GM12878 (cell line): ENCODE measurements at regions not wholly inside any gene's neighbourhood (a gene's known extent, or its start where the extent isn't known, plus 50 kb on each side); places are given as distances from the start of the nearest gene placed in this dataset.

Experiments
- ATAC-seq: fragments of 200-7000 bp; cut with Tn5 transposase; 3 replicates; pipeline ENCODE4 v1.9.1; 2020; ENCODE audit warnings: mild to moderate bottlenecking, moderate library complexity
- BruUV-seq: library from RNA; stranded (reverse); fragments of 400-500 nt; replicated peaks from 2 replicates; lab custom pipeline; 2021; lab: Mats Ljungman, UMichigan
- CTCF ChIA-PET: fragments of 300-600 bp; sonication (Branson Sonifier 250); formaldehyde crosslinking; extraction: SDS; loops from one replicate; lab custom pipeline; 2021; ENCODE audit warnings: inconsistent platforms; lab: Yijun Ruan, JAX
- POLR2A ChIA-PET: fragments of 350-600 bp; formaldehyde crosslinking; extraction: SDS; loops from one replicate; lab custom pipeline; 2021; ENCODE audit warnings: inconsistent platforms; lab: Charles Lee
- RAD21 ChIA-PET: fragments of 300-600 bp; sonication (Branson Sonifier 250); formaldehyde crosslinking; loops from one replicate; lab custom pipeline; 2023; ENCODE audit warnings: antibody characterized with exemption; ENCODE audit not compliant: unreplicated experiment; lab: Charles Lee
- SMC1A ChIA-PET: fragments of 300-600 bp; sonication (Branson Sonifier 250); formaldehyde crosslinking; loops from one replicate; lab custom pipeline; 2023; ENCODE audit not compliant: unreplicated experiment, uncharacterized antibody; lab: Charles Lee
- DNase-seq: peaks from one replicate; pipeline ENCODE4 v3.0.0-alpha.2; 2011; ENCODE audit warnings: low read depth, low spot score
- FAIRE-seq: peaks from 3 replicates; lab custom pipeline; 2011; peaks lifted over from hg19 to GRCh38; lab: Jason Lieb, UNC
- H2AFZ ChIP-seq: 2 replicates; pipeline ENCODE4 v1.6.0; 2011; ENCODE audit warnings: low read depth, low read length, control low read depth; ENCODE audit not compliant: control insufficient read depth
- H3K27ac ChIP-seq: 2 replicates; pipeline ENCODE4 v1.5.1; 2011; ENCODE audit warnings: control low read depth; ENCODE audit not compliant: control insufficient read depth, insufficient read depth
- H3K27me3 ChIP-seq, 2 experiments: replicated peaks in 1 of 2; 2 replicates each; pipeline versions ENCODE4 v1.6.0 to v1.6.1; 2011; ENCODE audit warnings: low read length in 1 of 2; ENCODE audit not compliant: control insufficient read depth in 2 of 2, insufficient read depth in 2 of 2
- H3K36me3 ChIP-seq, 2 experiments: 2 replicates each; pipeline ENCODE4 v1.5.1; 2011; ENCODE audit warnings: low read length in 1 of 2; ENCODE audit not compliant: control insufficient read depth in 2 of 2, insufficient read depth in 2 of 2
- H3K4me1 ChIP-seq: 2 replicates; pipeline ENCODE4 v1.6.1; 2011; ENCODE audit warnings: mild to moderate bottlenecking, low read length, moderate library complexity, mixed read lengths; ENCODE audit not compliant: control insufficient read depth, insufficient read depth
- H3K4me2 ChIP-seq: 2 replicates; pipeline ENCODE4 v1.6.0; 2011; ENCODE audit warnings: control low read depth; ENCODE audit not compliant: control insufficient read depth, insufficient read depth
- H3K4me3 ChIP-seq: fragments of 200-600 bp; sonication (generic); 2 replicates; pipeline ENCODE4 v1.5.1; 2016
- H3K79me2 ChIP-seq: 2 replicates; pipeline ENCODE4 v1.6.0; 2011; ENCODE audit warnings: low read length; ENCODE audit not compliant: control insufficient read depth, insufficient read depth
- H3K9ac ChIP-seq: 2 replicates; pipeline ENCODE4 v1.8.0; 2011; ENCODE audit warnings: low read length, control low read depth, mixed read lengths; ENCODE audit not compliant: control insufficient read depth, insufficient read depth
- H3K9me3 ChIP-seq: replicated peaks from 3 replicates; pipeline ENCODE4 v1.5.1; 2011; ENCODE audit warnings: mild to moderate bottlenecking, low read length; ENCODE audit not compliant: control insufficient read depth, insufficient read depth
- H4K20me1 ChIP-seq: 2 replicates; pipeline ENCODE4 v1.6.0; 2011; ENCODE audit not compliant: control insufficient read depth, insufficient read depth
- BCL11A ChIP-seq: IDR thresholded peaks from 2 replicates; pipeline ENCODE4 v1.6.1; 2011; ENCODE audit warnings: low read depth, low read length
- CBX3 ChIP-seq: fragments of 200-600 bp; sonication (generic); IDR thresholded peaks from 2 replicates; pipeline ENCODE4 v1.6.1; 2016; ENCODE audit warnings: low read depth, borderline replicate concordance
- HCFC1 ChIP-seq: fragments of 150-350 bp; IDR thresholded peaks from 2 replicates; pipeline ENCODE4 v1.6.1; 2014; ENCODE audit warnings: low read length
- JUND ChIP-seq: IDR thresholded peaks from 2 replicates; pipeline ENCODE4 v1.6.1; 2012; ENCODE audit warnings: low read depth, mild to moderate bottlenecking, low read length, improper control_type of control experiment, moderate library complexity
- PAX5 ChIP-seq: IDR thresholded peaks from 2 replicates; pipeline ENCODE4 v1.6.1; 2011; ENCODE audit warnings: low read depth, low read length, borderline replicate concordance
- RUNX3 ChIP-seq: IDR thresholded peaks from 2 replicates; pipeline ENCODE4 v1.6.1; 2012; ENCODE audit warnings: low read length, inconsistent platforms
- SMAD1 ChIP-seq: fragments of 450-650 bp; IDR thresholded peaks from 2 replicates; pipeline ENCODE4 v1.6.1; 2018; ENCODE audit warnings: mild to moderate bottlenecking, low read depth; ENCODE audit not compliant: partially characterized antibody
- SMAD5 ChIP-seq: IDR thresholded peaks from 2 replicates; pipeline ENCODE4 v1.6.1; 2016; ENCODE audit warnings: antibody characterized with exemption, low read depth
- SMC3 ChIP-seq: IDR thresholded peaks from 2 replicates; pipeline ENCODE4 v1.6.1; 2011; ENCODE audit warnings: low read length, improper control_type of control experiment, borderline replicate concordance
- ZNF207 ChIP-seq: fragments of 450-650 bp; IDR thresholded peaks from 2 replicates; pipeline ENCODE4 v1.6.1; 2014; ENCODE audit warnings: antibody characterized with exemption, mild to moderate bottlenecking, borderline replicate concordance
- WGBS: methylation state at CpG from one replicate; pipeline ENCODE4 v1.1.6; 2016; ENCODE audit warnings: low lambda C conversion rate; ENCODE audit not compliant: insufficient replicate concordance, insufficient coverage; ENCODE audit errors: missing lambda C conversion rate; 5-methylcytosine and 5-hydroxymethylcytosine counted together
- in situ Hi-C: fragments of 300-500 bp; cut with MboI; formaldehyde crosslinking; loops from 9 replicates; pipeline ENCODE4 v1.14.3; 2018; ENCODE audit warnings: mixed read lengths
- intact Hi-C: fragments of 100-400 bp; cut with micrococcal nuclease; formaldehyde crosslinking; loops from one replicate; pipeline ENCODE4 v1.14.2; 2022; ENCODE audit not compliant: unreplicated experiment
- TF ChIP-seq, protein P1 (sequence below): fragments of 450-650 bp; formaldehyde crosslinking; IDR thresholded peaks from 2 replicates; pipeline ENCODE4 v1.4.0; 2020; ENCODE audit warnings: mild to moderate bottlenecking, moderate library complexity
- TF ChIP-seq, protein P2 (sequence below): IDR thresholded peaks from 2 replicates; pipeline ENCODE4 v1.6.1; 2011; ENCODE audit warnings: borderline replicate concordance, low read depth, mild to moderate bottlenecking, moderate library complexity, low read length; ENCODE audit not compliant: insufficient read depth, poor library complexity, severe bottlenecking

DNA sequence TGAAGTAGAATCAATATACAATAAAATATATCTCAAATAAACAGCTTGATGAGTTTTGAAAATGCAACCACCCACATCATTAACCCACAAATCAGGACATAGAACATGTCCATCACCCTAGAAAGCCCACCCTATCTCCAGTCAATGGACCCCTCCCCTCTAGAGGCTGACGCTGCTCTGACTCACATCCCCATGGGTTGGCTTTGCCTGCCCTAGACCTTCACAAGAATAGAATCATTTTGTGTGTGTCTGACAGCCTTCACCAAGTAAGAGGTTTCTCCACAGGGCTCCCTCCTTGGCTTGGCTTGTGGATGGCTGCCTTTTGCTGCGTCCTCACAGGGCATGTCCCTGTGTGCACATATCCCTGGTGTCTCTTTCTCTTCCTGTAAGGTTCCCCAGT lies 250.2 kb upstream of the RTL1 start:
- Histone ChIP-seq H3K27me3 (no peaks in the 10 kb centered on the region), H2AFZ (no peak overlapping the region), H3K27ac (no peak overlapping the region), H3K4me2 (no peak overlapping the region), H3K79me2 (no peaks in the 10 kb centered on the region), H3K4me1 (no peaks in the 10 kb centered on the region), H3K9ac (no peak overlapping the region)
- DNase-seq (no peak), ATAC-seq (no peak)
- ChIA-PET SMC1A (no interaction called here), CTCF (no interaction called here)
- in situ Hi-C loops, result no loop called here
- 18% methylated on average over 2 of the region's 2 CpGs for WGBS
- no TSS peak for BruUV-seq
- intact Hi-C loops, result no loop called here
- TF ChIP-seq RUNX3 (no peak), CBX3 (no peak), SMC3 (no peak), JUND (no peak), ZNF207 (no peak), SMAD1 (no peak), SMAD5 (no peak), BCL11A (no peak), PAX5 (no peak), HCFC1 (no peak)
- TF ChIP-seq, protein P1, sequence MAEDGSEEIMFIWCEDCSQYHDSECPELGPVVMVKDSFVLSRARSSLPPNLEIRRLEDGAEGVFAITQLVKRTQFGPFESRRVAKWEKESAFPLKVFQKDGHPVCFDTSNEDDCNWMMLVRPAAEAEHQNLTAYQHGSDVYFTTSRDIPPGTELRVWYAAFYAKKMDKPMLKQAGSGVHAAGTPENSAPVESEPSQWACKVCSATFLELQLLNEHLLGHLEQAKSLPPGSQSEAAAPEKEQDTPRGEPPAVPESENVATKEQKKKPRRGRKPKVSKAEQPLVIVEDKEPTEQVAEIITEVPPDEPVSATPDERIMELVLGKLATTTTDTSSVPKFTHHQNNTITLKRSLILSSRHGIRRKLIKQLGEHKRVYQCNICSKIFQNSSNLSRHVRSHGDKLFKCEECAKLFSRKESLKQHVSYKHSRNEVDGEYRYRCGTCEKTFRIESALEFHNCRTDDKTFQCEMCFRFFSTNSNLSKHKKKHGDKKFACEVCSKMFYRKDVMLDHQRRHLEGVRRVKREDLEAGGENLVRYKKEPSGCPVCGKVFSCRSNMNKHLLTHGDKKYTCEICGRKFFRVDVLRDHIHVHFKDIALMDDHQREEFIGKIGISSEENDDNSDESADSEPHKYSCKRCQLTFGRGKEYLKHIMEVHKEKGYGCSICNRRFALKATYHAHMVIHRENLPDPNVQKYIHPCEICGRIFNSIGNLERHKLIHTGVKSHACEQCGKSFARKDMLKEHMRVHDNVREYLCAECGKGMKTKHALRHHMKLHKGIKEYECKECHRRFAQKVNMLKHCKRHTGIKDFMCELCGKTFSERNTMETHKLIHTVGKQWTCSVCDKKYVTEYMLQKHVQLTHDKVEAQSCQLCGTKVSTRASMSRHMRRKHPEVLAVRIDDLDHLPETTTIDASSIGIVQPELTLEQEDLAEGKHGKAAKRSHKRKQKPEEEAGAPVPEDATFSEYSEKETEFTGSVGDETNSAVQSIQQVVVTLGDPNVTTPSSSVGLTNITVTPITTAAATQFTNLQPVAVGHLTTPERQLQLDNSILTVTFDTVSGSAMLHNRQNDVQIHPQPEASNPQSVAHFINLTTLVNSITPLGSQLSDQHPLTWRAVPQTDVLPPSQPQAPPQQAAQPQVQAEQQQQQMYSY (CRISPR knock-in tag), result no peak
- TF ChIP-seq, protein P2, sequence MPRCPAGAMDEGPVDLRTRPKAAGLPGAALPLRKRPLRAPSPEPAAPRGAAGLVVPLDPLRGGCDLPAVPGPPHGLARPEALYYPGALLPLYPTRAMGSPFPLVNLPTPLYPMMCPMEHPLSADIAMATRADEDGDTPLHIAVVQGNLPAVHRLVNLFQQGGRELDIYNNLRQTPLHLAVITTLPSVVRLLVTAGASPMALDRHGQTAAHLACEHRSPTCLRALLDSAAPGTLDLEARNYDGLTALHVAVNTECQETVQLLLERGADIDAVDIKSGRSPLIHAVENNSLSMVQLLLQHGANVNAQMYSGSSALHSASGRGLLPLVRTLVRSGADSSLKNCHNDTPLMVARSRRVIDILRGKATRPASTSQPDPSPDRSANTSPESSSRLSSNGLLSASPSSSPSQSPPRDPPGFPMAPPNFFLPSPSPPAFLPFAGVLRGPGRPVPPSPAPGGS, result no peak
- TF ChIP-seq, all 136 proteins: peak for 0
- ChIA-PET POLR2A (no interaction called here), RAD21 (no interaction called here)
- no peaks in the 10 kb centered on the region for H4K20me1 ChIP-seq
- H3K4me3 ChIP-seq, result no peak overlapping the region
- no peaks in the 10 kb centered on the region; the same call in 2 of the 3 replicates for H3K9me3 ChIP-seq
- no peak for FAIRE-seq
- no peaks in the 10 kb centered on the region for H3K36me3 ChIP-seq
